NCI-H1694 treated with DMSO at 0.1 percent for 48 hours (cell line): ENCODE measurements at regions not wholly inside any gene's neighbourhood (a gene's known extent, or its start where the extent isn't known, plus 50 kb on each side); places are given as distances from the start of the nearest gene placed in this dataset.

Source experiments
- DNase-seq: peaks from one replicate; lab custom pipeline; 2025; lab: John Stamatoyannopoulos, UW

GRCh38 chr1:202067188-202067974 is 55.3 kb upstream of the GPR37L1 start:
- no peak for DNase-seq

- DNase-seq = no peak
Observed at GRCh38 chr1:202068596-202068995, 54.1 kb upstream of the GPR37L1 start.

- peak; percentile 35 for DNase-seq
Observed at GRCh38 chr1:202069662-202070061, 53.1 kb upstream of the GPR37L1 start.

GRCh38 chr1:202072211-202072765 is 50.4 kb upstream of the GPR37L1 start:
- no peak for DNase-seq
